ENCODE measurements at regions not wholly inside any gene's neighbourhood (a gene's known extent, or its start where the extent isn't known, plus 50 kb on each side); places are given as distances from the start of the nearest gene placed in this dataset.

- Histone ChIP-seq H3K9me3 (no peaks in the 10 kb centered on the region), H3K4me3 (no peak overlapping the region), H3K36me3 (ENCODE audit: low read depth) (no peaks in the 10 kb centered on the region), H3K4me1 (ENCODE audit: low read depth) (no peaks in the 10 kb centered on the region)
- intact Hi-C loops (cut with DNase I, micrococcal nuclease): no loop called here
- TF ChIP-seq CTCF (IDR thresholded peaks at IDR 0.05): no peak
- ATAC-seq: no peak
- no peak for DNase-seq
Measured at GRCh38 chr4:186787536-186787935, 63.9 kb upstream of the FAT1 start.

GRCh38 chr4:186789651-186790050, 66.0 kb upstream of the FAT1 start:
- Histone ChIP-seq H3K4me1 (ENCODE audit: low read depth) (no peaks in the 10 kb centered on the region), H3K9me3 (no peaks in the 10 kb centered on the region), H3K4me3 (no peak overlapping the region), H3K36me3 (ENCODE audit: low read depth) (no peaks in the 10 kb centered on the region)
- ATAC-seq (no peak), DNase-seq (no peak)
- TF ChIP-seq CTCF (IDR thresholded peaks at IDR 0.05): no peak
- intact Hi-C loops (cut with DNase I, micrococcal nuclease): no loop called here

GRCh38 chr4:186790630-186791029, 67.0 kb upstream of the FAT1 start:
- Histone ChIP-seq H3K9me3 (no peaks in the 10 kb centered on the region), H3K4me1 (ENCODE audit: low read depth) (no peaks in the 10 kb centered on the region), H3K36me3 (ENCODE audit: low read depth) (no peaks in the 10 kb centered on the region), H3K4me3 (no peak overlapping the region)
- no peak for ATAC-seq
- no peak for DNase-seq
- intact Hi-C loops (cut with DNase I, micrococcal nuclease): no loop called here
- no peak for TF ChIP-seq CTCF (IDR thresholded peaks at IDR 0.05)

GRCh38 chr4:186792728-186793366, 69.2 kb upstream of the FAT1 start:
- intact Hi-C loops (cut with DNase I, micrococcal nuclease): no loop called here
- DNase-seq (no peak), ATAC-seq (peak; percentile 45)
- no peaks in the 10 kb centered on the region for H3K4me1 ChIP-seq (ENCODE audit: low read depth)
- H3K36me3 ChIP-seq (ENCODE audit: low read depth): no peaks in the 10 kb centered on the region
- TF ChIP-seq CTCF (IDR thresholded peaks at IDR 0.05): no peak
- no peak overlapping the region for H3K4me3 ChIP-seq
- no peaks in the 10 kb centered on the region for H3K9me3 ChIP-seq

- no peak overlapping the region for H3K4me3 ChIP-seq
- intact Hi-C loops (cut with DNase I, micrococcal nuclease): no loop called here
- TF ChIP-seq CTCF (IDR thresholded peaks at IDR 0.05): no peak
- no peaks in the 10 kb centered on the region for H3K4me1 ChIP-seq (ENCODE audit: low read depth)
- DNase-seq (no peak), ATAC-seq (no peak)
- no peaks in the 10 kb centered on the region for H3K36me3 ChIP-seq (ENCODE audit: low read depth)
- no peaks in the 10 kb centered on the region for H3K9me3 ChIP-seq
Measured at GRCh38 chr4:186798951-186799659, 75.4 kb upstream of the FAT1 start.
